HepG2 (cell line): ENCODE measurements at regions not wholly inside any gene's neighbourhood (a gene's known extent, or its start where the extent isn't known, plus 50 kb on each side); places are given as distances from the start of the nearest gene placed in this dataset.

Source experiments
- ATAC-seq: fragments of 200-7000 bp; cut with Tn5 transposase; 3 replicates; pipeline ENCODE4 v1.9.1; 2020; ENCODE audit warnings: mild to moderate bottlenecking, moderate library complexity
- BruUV-seq: library from RNA; stranded (reverse); fragments of 400-500 nt; replicated peaks from 2 replicates; lab custom pipeline; 2021; lab: Mats Ljungman, UMichigan
- CTCF ChIA-PET: fragments of 300-600 bp; formaldehyde crosslinking; extraction: SDS; loops from one replicate; lab custom pipeline; 2021; ENCODE audit warnings: low total read pairs, inconsistent platforms, low intra/inter-chr PET ratio; lab: Yijun Ruan, JAX
- POLR2A ChIA-PET: fragments of 350-600 bp; sonication (Branson Sonifier 250); formaldehyde crosslinking; loops from one replicate; lab custom pipeline; 2020; ENCODE audit warnings: antibody characterized with exemption, inconsistent platforms; lab: Yijun Ruan, JAX
- DNase-seq: peaks from one replicate; pipeline ENCODE4 v3.0.0-alpha.2; 2015; ENCODE audit warnings: low spot score
- FAIRE-seq: peaks from 3 replicates; lab custom pipeline; 2011; peaks lifted over from hg19 to GRCh38; lab: Jason Lieb, UNC
- H2AFZ ChIP-seq: one replicate; pipeline ENCODE4 v1.6.1; 2011; ENCODE audit warnings: low read length, inconsistent platforms
- H3K27ac ChIP-seq: fragments of 300-600 bp; 3 replicates; pipeline ENCODE4 v1.8.0; 2011; ENCODE audit warnings: mixed run types, mild to moderate bottlenecking, mixed read lengths, low read length, inconsistent platforms; ENCODE audit not compliant: insufficient read depth; ENCODE audit errors: extremely low read length
- H3K27me3 ChIP-seq, 2 experiments: fragments of 200-600 bp in 1 of 2; 2 replicates in 1 of 2; 3 replicates in 1 of 2; pipeline versions ENCODE4 v1.6.0 to v1.8.0; 2011; ENCODE audit warnings: low read length in 2 of 2, mild to moderate bottlenecking in 2 of 2, moderate library complexity in 2 of 2, inconsistent platforms in 1 of 2; ENCODE audit not compliant: insufficient read depth in 2 of 2, control insufficient read depth in 1 of 2
- H3K36me3 ChIP-seq, 2 experiments: fragments of 200-600 bp in 1 of 2; replicated peaks in 1 of 2; 2 replicates in 1 of 2; 3 replicates in 1 of 2; pipeline versions ENCODE4 v1.5.1 to v1.8.0; 2011; ENCODE audit warnings: low read length in 2 of 2, inconsistent platforms in 1 of 2; ENCODE audit not compliant: insufficient read depth in 2 of 2, control insufficient read depth in 1 of 2
- H3K4me1 ChIP-seq: 2 replicates; pipeline ENCODE4 v1.5.1; 2012; ENCODE audit warnings: low read length, inconsistent platforms; ENCODE audit not compliant: insufficient read depth
- H3K4me2 ChIP-seq: 2 replicates; pipeline ENCODE4 v1.6.0; 2011; ENCODE audit warnings: low read depth, low read length, inconsistent platforms
- H3K4me3 ChIP-seq, 3 experiments: fragments of 200-600 bp in 1 of 3; sonication (generic), shearing (Covaris generic) in 1 of 3; replicated peaks in 1 of 3; 2 replicates each; pipeline ENCODE4 v1.5.1; 2011 to 2016; ENCODE audit warnings: low read length in 3 of 3, inconsistent platforms in 2 of 3, low read depth in 2 of 3, mild to moderate bottlenecking in 2 of 3, control low read depth in 1 of 3, mixed read lengths in 1 of 3; ENCODE audit not compliant: insufficient read depth in 1 of 3
- H3K79me2 ChIP-seq: one replicate; pipeline ENCODE4 v1.6.1; 2011; ENCODE audit warnings: low read length, inconsistent platforms; ENCODE audit not compliant: insufficient read depth
- H3K9ac ChIP-seq: 2 replicates; pipeline ENCODE4 v1.6.0; 2011; ENCODE audit warnings: mild to moderate bottlenecking, low read depth, low read length, inconsistent platforms; ENCODE audit not compliant: insufficient read depth
- H3K9me3 ChIP-seq: 2 replicates; pipeline ENCODE4 v1.5.1; 2012; ENCODE audit warnings: mild to moderate bottlenecking, low read length
- H4K20me1 ChIP-seq: 2 replicates; pipeline ENCODE4 v1.6.0; 2011; ENCODE audit warnings: inconsistent platforms, mild to moderate bottlenecking, low read length, moderate library complexity; ENCODE audit not compliant: insufficient read depth
- ATF3 ChIP-seq: sonication (generic); formaldehyde crosslinking; IDR thresholded peaks from 2 replicates; pipeline ENCODE4 v1.4.0; 2020; ENCODE audit warnings: missing genetic modification reagents
- FOXA3 ChIP-seq: IDR thresholded peaks from 2 replicates; pipeline ENCODE4 v1.6.1; 2016; ENCODE audit warnings: missing genetic modification reagents, missing compliant biosample characterization
- GZF1 ChIP-seq: sonication (generic); formaldehyde crosslinking; IDR thresholded peaks from 2 replicates; pipeline ENCODE4 v1.5.1; 2020; ENCODE audit warnings: mild to moderate bottlenecking, missing genetic modification reagents
- HOXA7 ChIP-seq: sonication (generic); formaldehyde crosslinking; IDR thresholded peaks from 2 replicates; pipeline ENCODE4 v1.8.1; 2022; ENCODE audit warnings: mild to moderate bottlenecking, missing genetic modification reagents, moderate library complexity
- MXD1 ChIP-seq: sonication (generic); formaldehyde crosslinking; IDR thresholded peaks from 2 replicates; pipeline ENCODE4 v1.4.0; 2020; ENCODE audit warnings: mild to moderate bottlenecking, missing genetic modification reagents
- NCOR1 ChIP-seq: fragments of 200-600 bp; sonication (generic); IDR thresholded peaks from 2 replicates; pipeline ENCODE4 v1.7.0; 2017; ENCODE audit warnings: antibody characterized with exemption, low read length, borderline replicate concordance
- SMC3 ChIP-seq: IDR thresholded peaks from 2 replicates; pipeline ENCODE4 v1.6.1; 2011; ENCODE audit warnings: low read length, improper control_type of control experiment
- ZBTB1 ChIP-seq: sonication (generic); formaldehyde crosslinking; IDR thresholded peaks from 2 replicates; pipeline ENCODE4 v1.4.0; 2020; ENCODE audit warnings: missing genetic modification reagents, borderline replicate concordance
- ZBTB43 ChIP-seq: sonication (generic); formaldehyde crosslinking; conservative IDR thresholded peaks from 2 replicates; pipeline ENCODE4 v1.4.0; 2020; ENCODE audit warnings: missing genetic modification reagents
- WGBS: methylation state at CpG from one replicate; pipeline ENCODE4 v1.1.6; 2017; ENCODE audit warnings: low lambda C conversion rate; 5-methylcytosine and 5-hydroxymethylcytosine counted together
- in situ Hi-C: cut with HindIII; loops from 2 replicates; pipeline ENCODE4 v1.10.0; 2017; ENCODE audit warnings: low pct_unique_long_range_greater_than_20kb; ENCODE audit not compliant: extremely low pct_ligation_motif_present
- intact Hi-C: fragments of 100-400 bp; cut with micrococcal nuclease; formaldehyde crosslinking; loops from one replicate; pipeline ENCODE4 v1.10.0; 2022; ENCODE audit not compliant: unreplicated experiment
- TF ChIP-seq, protein P1 (sequence below): sonication (generic); formaldehyde crosslinking; IDR thresholded peaks from 2 replicates; pipeline ENCODE4 v1.5.1; 2020; ENCODE audit warnings: missing genetic modification reagents, mild to moderate bottlenecking, borderline replicate concordance

- ATAC-seq, result no peak
- TF ChIP-seq NCOR1 (no peak), SMC3 (no peak), HOXA7 (no peak), ZBTB43 (CRISPR knock-in tag) (no peak), FOXA3 (CRISPR knock-in tag) (no peak), MXD1 (CRISPR knock-in tag) (no peak), ZBTB1 (CRISPR knock-in tag) (no peak), ATF3 (CRISPR knock-in tag) (no peak), GZF1 (CRISPR knock-in tag) (no peak)
- TF ChIP-seq, protein P1, sequence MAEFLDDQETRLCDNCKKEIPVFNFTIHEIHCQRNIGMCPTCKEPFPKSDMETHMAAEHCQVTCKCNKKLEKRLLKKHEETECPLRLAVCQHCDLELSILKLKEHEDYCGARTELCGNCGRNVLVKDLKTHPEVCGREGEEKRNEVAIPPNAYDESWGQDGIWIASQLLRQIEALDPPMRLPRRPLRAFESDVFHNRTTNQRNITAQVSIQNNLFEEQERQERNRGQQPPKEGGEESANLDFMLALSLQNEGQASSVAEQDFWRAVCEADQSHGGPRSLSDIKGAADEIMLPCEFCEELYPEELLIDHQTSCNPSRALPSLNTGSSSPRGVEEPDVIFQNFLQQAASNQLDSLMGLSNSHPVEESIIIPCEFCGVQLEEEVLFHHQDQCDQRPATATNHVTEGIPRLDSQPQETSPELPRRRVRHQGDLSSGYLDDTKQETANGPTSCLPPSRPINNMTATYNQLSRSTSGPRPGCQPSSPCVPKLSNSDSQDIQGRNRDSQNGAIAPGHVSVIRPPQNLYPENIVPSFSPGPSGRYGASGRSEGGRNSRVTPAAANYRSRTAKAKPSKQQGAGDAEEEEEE, result no peak
- WGBS, result 15% methylated on average over 3 of the region's 3 CpGs
Observed at GRCh38 chr17:71224824-71225575, 895.8 kb upstream of the SOX9 start.

More at GRCh38 chr17:71224824-71225575, 895.8 kb upstream of the SOX9 start:
- POLR2A ChIA-PET, result no interaction called here
- Histone ChIP-seq H4K20me1 (no peaks in the 10 kb centered on the region), H3K27ac (no peak overlapping the region), H3K36me3 (no peaks in the 10 kb centered on the region), H3K4me3 (no peak overlapping the region), H2AFZ (no peak overlapping the region), H3K4me2 (no peak overlapping the region), H3K9me3 (peaks cover 34% of the 10 kb centered on the region), H3K9ac (no peak overlapping the region), H3K4me1 (no peaks in the 10 kb centered on the region), H3K79me2 (no peaks in the 10 kb centered on the region), H3K27me3 (no peaks in the 10 kb centered on the region)
- in situ Hi-C loops (no loop called here), intact Hi-C loops (no loop called here)
- FAIRE-seq, result no peak
- CTCF ChIA-PET, result no interaction called here
- DNase-seq, result no peak
- BruUV-seq, result no TSS peak
